ENCODE measurements at regions not wholly inside any gene's neighbourhood (a gene's known extent, or its start where the extent isn't known, plus 50 kb on each side); places are given as distances from the start of the nearest gene placed in this dataset.
A peak's percentile ranks its signal among the peaks of the same experiment; 100 is the strongest.

GRCh38 chr7:138245216-138245615 is 169.0 kb downstream of the AKR1D1 start:
- H3K9me3 ChIP-seq, result 0 out of 3 replicates have a peak, but pooled peaks cover 8% of the 10 kb centered on the region
- peak overlapping the region; percentile 43 to 54; a peak in 4 of 6 replicates for H3K27ac ChIP-seq
- TF ChIP-seq ZFP36 (IDR thresholded peaks at IDR 0.05; ENCODE audit: borderline replicate concordance, partially characterized antibody), result no peak
- TF ChIP-seq HOXB13 (CRISPR knock-in tag; IDR thresholded peaks at IDR 0.05; ENCODE audit: low read depth), result no peak
- no peak for TF ChIP-seq MAFK (IDR thresholded peaks at IDR 0.05; ENCODE audit: partially characterized antibody)
- TF ChIP-seq HOXA7 (CRISPR knock-in tag; IDR thresholded peaks at IDR 0.05), result no peak
- TF ChIP-seq RAD21 (conservative IDR thresholded peaks at IDR 0.05 in 1 of 2, IDR thresholded peaks at IDR 0.05 in 1 of 2), result no peak
- no peak for DNase-seq (ENCODE audit: low read depth in 1 of 2, low spot score in 1 of 2)
- FAIRE-seq, result no peak
- H3K4me2 ChIP-seq, result peak overlapping the region; percentile 38; the same call in 2 of the 3 replicates
- CTCF ChIA-PET, result no interaction called here
- ATAC-seq, result no peak
- POLR2A ChIA-PET, result no interaction called here
- peaks cover 4% of the 10 kb centered on the region; the same call in 1 of the 3 replicates for H3K4me1 ChIP-seq
- H3K4me3 ChIP-seq, result no peak overlapping the region

GRCh38 chr7:138245682-138246081 is 169.4 kb downstream of the AKR1D1 start:
- 18% methylated on average over 1 of the region's 1 CpG for WGBS (ENCODE audit: missing lambda C conversion rate)
- Histone ChIP-seq H3K4me1 (peaks cover 4% of the 10 kb centered on the region; the same call in 1 of the 3 replicates), H3K27ac (peak overlapping the region in 1 of 2 experiments; percentile 49; a peak in 1 of 6 replicates), H3K4me3 (no peak overlapping the region), H3K9me3 (0 out of 3 replicates have a peak, but pooled peaks cover 8% of the 10 kb centered on the region), H3K4me2 (peak overlapping the region; percentile 38; the same call in 1 of the 3 replicates)
- peak; percentile 59 for TF ChIP-seq HES2 (IDR thresholded peaks at IDR 0.05)
- peak; percentile 61 to 85 for TF ChIP-seq CEBPB (IDR thresholded peaks at IDR 0.05)
- no peak for TF ChIP-seq HDAC2 (IDR thresholded peaks at IDR 0.05)
- DNase-seq (ENCODE audit: low read depth in 1 of 2, low spot score in 1 of 2) (no peak), ATAC-seq (no peak), FAIRE-seq (no peak)
- ChIA-PET CTCF (no interaction called here), POLR2A (no interaction called here)

- ChIA-PET CTCF (no interaction called here), POLR2A (no interaction called here)
- TF ChIP-seq FOSL2 (IDR thresholded peaks at IDR 0.05), result no peak
- TF ChIP-seq FOSL2 (CRISPR knock-in tag; IDR thresholded peaks at IDR 0.05), result no peak
- no peak for FAIRE-seq
- H3K27ac ChIP-seq, result 0 out of 6 replicates have a peak overlapping the region, but pooled peaks of 1 of the 2 experiments have one; percentile 15
- no peak for DNase-seq (ENCODE audit: low read depth in 1 of 2, low spot score in 1 of 2)
- H3K4me2 ChIP-seq, result no peak overlapping the region
- no peak overlapping the region for H3K4me3 ChIP-seq
- 38% methylated on average over 5 of the region's 5 CpGs for WGBS (ENCODE audit: missing lambda C conversion rate)
- no peak for ATAC-seq
- 0 out of 3 replicates have a peak, but pooled peaks cover 8% of the 10 kb centered on the region for H3K9me3 ChIP-seq
- H3K4me1 ChIP-seq, result peaks cover 4% of the 10 kb centered on the region; the same call in 1 of the 3 replicates
Observed at GRCh38 chr7:138246428-138246827, 170.2 kb downstream of the AKR1D1 start.

GRCh38 chr7:138247081-138247480 is 170.8 kb downstream of the AKR1D1 start:
- no peak for ATAC-seq
- Histone ChIP-seq H3K9me3 (0 out of 3 replicates have a peak, but pooled peaks cover 8% of the 10 kb centered on the region), H3K27ac (no peak overlapping the region), H3K4me2 (no peak overlapping the region), H3K4me1 (peaks cover 4% of the 10 kb centered on the region; the same call in 1 of the 3 replicates), H3K4me3 (no peak overlapping the region)
- WGBS (ENCODE audit: missing lambda C conversion rate), result 8% methylated on average over 1 of the region's 1 CpG
- no peak for DNase-seq (ENCODE audit: low read depth in 1 of 2, low spot score in 1 of 2)
- ChIA-PET CTCF (interaction anchor here (1.2 kb wide), 1 partner anchor 12 kb away, joined by 4 read pairs; no protein-coding TSS in a partner anchor), POLR2A (no interaction called here)
- FAIRE-seq, result no peak
- no peak for TF ChIP-seq EP300 (IDR thresholded peaks at IDR 0.05)
- no peak for TF ChIP-seq EHF (CRISPR knock-in tag; IDR thresholded peaks at IDR 0.05)
- no peak for TF ChIP-seq RAD21 (conservative IDR thresholded peaks at IDR 0.05 in 1 of 2, IDR thresholded peaks at IDR 0.05 in 1 of 2)
- TF ChIP-seq NPAS2 (CRISPR knock-in tag; IDR thresholded peaks at IDR 0.05; ENCODE audit: borderline replicate concordance), result no peak
- no peak for TF ChIP-seq GATA3 (IDR thresholded peaks at IDR 0.05; ENCODE audit: borderline replicate concordance)
- TF ChIP-seq RNF2 (IDR thresholded peaks at IDR 0.05; ENCODE audit: borderline replicate concordance, low read depth), result no peak
- no peak for TF ChIP-seq FOSB (CRISPR knock-in tag; IDR thresholded peaks at IDR 0.05)
- no peak for TF ChIP-seq TFCP2L1 (CRISPR knock-in tag; IDR thresholded peaks at IDR 0.05)
- no peak for TF ChIP-seq PBX3 (IDR thresholded peaks at IDR 0.05)
- TF ChIP-seq HDAC2 (IDR thresholded peaks at IDR 0.05), result no peak
- TF ChIP-seq POLR2AphosphoS2 (conservative IDR thresholded peaks at IDR 0.05; ENCODE audit: low read length), result no peak
- no peak for TF ChIP-seq ZC3H11A (IDR thresholded peaks at IDR 0.05)
- TF ChIP-seq HOXA7 (CRISPR knock-in tag; IDR thresholded peaks at IDR 0.05), result no peak
- no peak for TF ChIP-seq MYC (IDR thresholded peaks at IDR 0.05; ENCODE audit: borderline replicate concordance, low read length)
- no peak for TF ChIP-seq RFX5 (IDR thresholded peaks at IDR 0.05)
